ENCODE measurements at regions not wholly inside any gene's neighbourhood (a gene's known extent, or its start where the extent isn't known, plus 50 kb on each side); places are given as distances from the start of the nearest gene placed in this dataset.

GRCh38 chr4:158346576-158346975 is 136.3 kb downstream of the TMEM144 start:
- no peak overlapping the region for H3T11ph ChIP-seq (ENCODE audit: low read length)

More at GRCh38 chr4:158346576-158346975, 136.3 kb downstream of the TMEM144 start:
- no peak overlapping the region for H4K8ac ChIP-seq (replicated peaks; ENCODE audit: insufficient read length, low read depth, low read length)
- DNase-seq = no peak
- Mint-ChIP-seq H3K9me3 (no peaks in the 10 kb centered on the region), H3K4me3 (no peak overlapping the region), H3K4me1 (peaks cover 0 to 6% of the 10 kb centered on the region in 2 experiments; a peak in 3 of 4 replicates), H3K27ac (no peak overlapping the region), H3K36me3 (ENCODE audit: insufficient read depth in 1 of 3, low read depth in 3 of 3) (no peaks in the 10 kb centered on the region), H3K27me3 (ENCODE audit: low read depth) (no peaks in the 10 kb centered on the region)
- no peak overlapping the region for H3K27ac ChIP-seq (ENCODE audit: insufficient read length, low read depth, low read length)
- H4K20me1 ChIP-seq (ENCODE audit: control insufficient read depth, insufficient read depth, insufficient read length) = no peaks in the 10 kb centered on the region
- H3K23ac ChIP-seq (ENCODE audit: insufficient read length, low read depth, low read length) = no peak overlapping the region
- H2AFZ ChIP-seq (ENCODE audit: low read length) = no peak overlapping the region
- no peak overlapping the region for H3K4me2 ChIP-seq (ENCODE audit: insufficient read depth, insufficient read length, low read length)
- no peak overlapping the region for H2BK15ac ChIP-seq (ENCODE audit: low read depth, low read length)
- H2BK5ac ChIP-seq (ENCODE audit: insufficient read length, low read length) = no peak overlapping the region
- no peak overlapping the region for H4K5ac ChIP-seq (ENCODE audit: insufficient read length, low read depth, low read length)
- H2BK20ac ChIP-seq (ENCODE audit: low read depth, low read length, poor library complexity, severe bottlenecking) = no peak overlapping the region
- no peaks in the 10 kb centered on the region for H3K79me1 ChIP-seq (ENCODE audit: insufficient read depth, low read depth, low read length, poor library complexity, severe bottlenecking)
- no peak overlapping the region for H3K56ac ChIP-seq (ENCODE audit: insufficient read length, low read depth, low read length)
- H3K27me3 ChIP-seq (ENCODE audit: insufficient read depth, low read length) = no peaks in the 10 kb centered on the region
- WGBS (ENCODE audit: extremely low coverage, insufficient read length, low lambda C conversion rate) = no CpG with 5 or more reads among the region's 4 CpGs
- no peak overlapping the region for H2BK12ac ChIP-seq (ENCODE audit: insufficient read length, low read depth, low read length)
- no peaks in the 10 kb centered on the region for H3K9me3 ChIP-seq (ENCODE audit: control insufficient read depth, low read depth, low read length)
- no peak overlapping the region for H2AK5ac ChIP-seq (ENCODE audit: insufficient read length, low read length)
- no peak overlapping the region for H2BK120ac ChIP-seq (ENCODE audit: low read depth, low read length, poor library complexity, severe bottlenecking)
- H4K91ac ChIP-seq (ENCODE audit: insufficient read length, low read depth, low read length) = no peak overlapping the region
- 0 out of 2 replicates have a peak, but pooled peaks cover 2% of the 10 kb centered on the region for H3K4me1 ChIP-seq (ENCODE audit: insufficient read depth, low read length)
- no peaks in the 10 kb centered on the region for H3K79me2 ChIP-seq (ENCODE audit: insufficient read depth, low read length)
- no peak overlapping the region for H3K9ac ChIP-seq (ENCODE audit: extremely low read depth, insufficient read length, low read length)
- no peak for TF ChIP-seq CTCF (conservative IDR thresholded peaks at IDR 0.05)
- H3K4ac ChIP-seq (ENCODE audit: low read depth, low read length) = no peak overlapping the region
- no peak overlapping the region for H3K18ac ChIP-seq (ENCODE audit: insufficient read length, low read depth, low read length)
- H3K14ac ChIP-seq (ENCODE audit: insufficient read depth, low read length) = no peak overlapping the region
- H3K23me2 ChIP-seq (ENCODE audit: insufficient read length, low read depth, low read length, poor library complexity, severe bottlenecking) = no peaks in the 10 kb centered on the region

All from H9 (cell line).